ENCODE measurements at regions not wholly inside any gene's neighbourhood (a gene's known extent, or its start where the extent isn't known, plus 50 kb on each side); places are given as distances from the start of the nearest gene placed in this dataset.
"Not testable (repeated sequence)": the region's sequence is repeated elsewhere in the genome, so short reads cannot be mapped to it uniquely, and the experiment has no call there.

- H3K4me1 ChIP-seq (ENCODE audit: insufficient read depth, low read length, poor library complexity, severe bottlenecking); H3K27ac ChIP-seq (ENCODE audit: low read depth, low read length, poor library complexity, severe bottlenecking); H3K9me3 ChIP-seq (ENCODE audit: low read length); H3K79me2 ChIP-seq (ENCODE audit: insufficient read depth, low read depth, low read length); CTCF ChIA-PET (ENCODE audit: unreplicated experiment); DNase-seq (ENCODE audit: low spot score); H3K9me2 ChIP-seq (ENCODE audit: insufficient read depth, low read length); H2AFZ ChIP-seq (ENCODE audit: low read length); H3K4me3 ChIP-seq (ENCODE audit: low read depth, low read length, poor library complexity, severe bottlenecking); POLR2A ChIA-PET; H3K4me2 ChIP-seq (ENCODE audit: low read length); H3K36me3 ChIP-seq (ENCODE audit: insufficient read depth, low read length); H4K20me1 ChIP-seq (ENCODE audit: insufficient read depth, low read length); BruUV-seq (replicated peaks); intact Hi-C loops (cut with micrococcal nuclease; ENCODE audit: unreplicated experiment): not testable (repeated sequence)
Measured at GRCh38 chr16:29287871-29288535, 118.5 kb downstream of the NPIPB11 start.

- DNase-seq (ENCODE audit: low spot score); H3K4me2 ChIP-seq (ENCODE audit: low read length); H3K9me2 ChIP-seq (ENCODE audit: insufficient read depth, low read length); H3K36me3 ChIP-seq (ENCODE audit: insufficient read depth, low read length); H3K27ac ChIP-seq (ENCODE audit: low read depth, low read length, poor library complexity, severe bottlenecking); H2AFZ ChIP-seq (ENCODE audit: low read length); H4K20me1 ChIP-seq (ENCODE audit: insufficient read depth, low read length); CTCF ChIA-PET (ENCODE audit: unreplicated experiment); H3K9me3 ChIP-seq (ENCODE audit: low read length); H3K79me2 ChIP-seq (ENCODE audit: insufficient read depth, low read depth, low read length); H3K4me3 ChIP-seq (ENCODE audit: low read depth, low read length, poor library complexity, severe bottlenecking); POLR2A ChIA-PET; H3K4me1 ChIP-seq (ENCODE audit: insufficient read depth, low read length, poor library complexity, severe bottlenecking); BruUV-seq (replicated peaks); intact Hi-C loops (cut with micrococcal nuclease; ENCODE audit: unreplicated experiment): not testable (repeated sequence)
Measured at GRCh38 chr16:29287246-29287645, 119.3 kb downstream of the NPIPB11 start.

GRCh38 chr16:29286796-29287195 lies 119.7 kb downstream of the NPIPB11 start:
- H3K4me3 ChIP-seq (ENCODE audit: low read depth, low read length, poor library complexity, severe bottlenecking); H4K20me1 ChIP-seq (ENCODE audit: insufficient read depth, low read length); H3K4me2 ChIP-seq (ENCODE audit: low read length); H3K27ac ChIP-seq (ENCODE audit: low read depth, low read length, poor library complexity, severe bottlenecking); H3K9me3 ChIP-seq (ENCODE audit: low read length); POLR2A ChIA-PET; BruUV-seq (replicated peaks); H2AFZ ChIP-seq (ENCODE audit: low read length); intact Hi-C loops (cut with micrococcal nuclease; ENCODE audit: unreplicated experiment); H3K79me2 ChIP-seq (ENCODE audit: insufficient read depth, low read depth, low read length); DNase-seq (ENCODE audit: low spot score); H3K9me2 ChIP-seq (ENCODE audit: insufficient read depth, low read length); H3K36me3 ChIP-seq (ENCODE audit: insufficient read depth, low read length); CTCF ChIA-PET (ENCODE audit: unreplicated experiment); H3K4me1 ChIP-seq (ENCODE audit: insufficient read depth, low read length, poor library complexity, severe bottlenecking): not testable (repeated sequence)

GRCh38 chr16:29286161-29286560 lies 120.3 kb downstream of the NPIPB11 start:
- H3K79me2 ChIP-seq (ENCODE audit: insufficient read depth, low read depth, low read length); H3K4me2 ChIP-seq (ENCODE audit: low read length); DNase-seq (ENCODE audit: low spot score); H3K27ac ChIP-seq (ENCODE audit: low read depth, low read length, poor library complexity, severe bottlenecking); H3K36me3 ChIP-seq (ENCODE audit: insufficient read depth, low read length); intact Hi-C loops (cut with micrococcal nuclease; ENCODE audit: unreplicated experiment); H3K9me3 ChIP-seq (ENCODE audit: low read length); POLR2A ChIA-PET; H3K9me2 ChIP-seq (ENCODE audit: insufficient read depth, low read length); H3K4me3 ChIP-seq (ENCODE audit: low read depth, low read length, poor library complexity, severe bottlenecking); H3K4me1 ChIP-seq (ENCODE audit: insufficient read depth, low read length, poor library complexity, severe bottlenecking); H4K20me1 ChIP-seq (ENCODE audit: insufficient read depth, low read length); CTCF ChIA-PET (ENCODE audit: unreplicated experiment); BruUV-seq (replicated peaks); H2AFZ ChIP-seq (ENCODE audit: low read length): not testable (repeated sequence)

DNA sequence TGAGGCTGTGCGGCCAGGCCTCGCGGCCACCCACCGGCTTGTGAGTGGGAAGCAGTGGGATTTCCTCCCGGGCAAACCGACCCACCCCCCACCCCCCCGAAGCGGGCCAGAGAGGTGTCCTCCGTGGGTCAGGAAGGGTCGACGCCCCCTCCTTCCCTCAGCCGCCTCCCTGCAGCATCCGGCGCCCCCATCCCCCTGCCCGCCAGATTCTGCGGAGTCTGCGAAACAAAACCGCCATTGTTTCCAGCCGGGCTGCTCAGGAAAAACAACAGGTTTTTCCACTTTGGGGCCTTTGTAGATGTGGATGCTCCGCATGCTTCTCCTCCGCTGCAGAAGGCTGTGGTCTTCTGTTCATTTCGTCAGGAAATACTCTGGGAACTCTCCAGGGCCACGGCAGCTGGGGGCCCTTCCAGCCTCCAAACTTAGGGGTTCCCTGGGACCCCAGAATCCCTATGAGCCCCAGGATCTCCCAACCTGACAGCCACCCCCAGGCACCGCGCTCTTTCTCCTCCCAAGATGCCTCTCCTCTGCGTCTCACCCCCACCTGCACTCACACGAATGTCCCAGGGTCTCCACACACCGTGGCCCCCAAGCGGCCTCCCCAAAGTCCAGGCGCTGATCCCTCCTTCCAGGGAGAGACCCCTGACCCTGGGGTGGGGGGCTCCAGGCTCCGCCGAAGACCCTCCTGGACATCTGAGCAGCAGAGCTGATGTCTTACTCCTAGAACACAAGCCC lies 121.2 kb downstream of the NPIPB11 start:
- H3K9me3 ChIP-seq (ENCODE audit: low read length); H4K20me1 ChIP-seq (ENCODE audit: insufficient read depth, low read length); H3K4me3 ChIP-seq (ENCODE audit: low read depth, low read length, poor library complexity, severe bottlenecking); POLR2A ChIA-PET; H3K36me3 ChIP-seq (ENCODE audit: insufficient read depth, low read length); H3K27ac ChIP-seq (ENCODE audit: low read depth, low read length, poor library complexity, severe bottlenecking); CTCF ChIA-PET (ENCODE audit: unreplicated experiment); BruUV-seq (replicated peaks); DNase-seq (ENCODE audit: low spot score); H3K4me1 ChIP-seq (ENCODE audit: insufficient read depth, low read length, poor library complexity, severe bottlenecking); intact Hi-C loops (cut with micrococcal nuclease; ENCODE audit: unreplicated experiment); H3K79me2 ChIP-seq (ENCODE audit: insufficient read depth, low read depth, low read length); H3K9me2 ChIP-seq (ENCODE audit: insufficient read depth, low read length); H3K4me2 ChIP-seq (ENCODE audit: low read length); H2AFZ ChIP-seq (ENCODE audit: low read length): not testable (repeated sequence)

DNA sequence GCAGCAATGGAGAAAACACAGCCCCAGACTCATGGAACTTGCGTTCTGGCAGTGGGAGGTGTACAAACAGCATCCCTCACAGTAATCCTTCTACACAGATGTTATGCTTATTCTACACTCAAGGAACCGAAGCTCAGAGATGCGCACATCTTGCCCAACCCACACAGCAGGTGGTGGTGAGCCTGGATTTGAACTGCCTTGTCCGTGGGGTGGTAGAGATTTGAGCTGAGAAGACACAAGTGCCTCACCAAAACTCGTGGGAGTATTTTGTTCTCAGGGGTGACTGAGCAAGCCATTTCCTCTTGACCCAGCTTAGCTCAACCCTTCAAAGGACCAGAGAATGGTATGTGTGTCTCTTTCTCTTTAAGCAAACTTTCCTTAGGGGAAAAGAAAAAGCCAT lies 121.8 kb downstream of the NPIPB11 start:
- not testable (repeated sequence) for BruUV-seq (replicated peaks); H3K4me3 ChIP-seq (ENCODE audit: low read depth, low read length, poor library complexity, severe bottlenecking)

More for the DNA sequence above, 121.8 kb downstream of the NPIPB11 start:
- H3K4me2 ChIP-seq (ENCODE audit: low read length); H3K27ac ChIP-seq (ENCODE audit: low read depth, low read length, poor library complexity, severe bottlenecking); H3K9me2 ChIP-seq (ENCODE audit: insufficient read depth, low read length); H3K79me2 ChIP-seq (ENCODE audit: insufficient read depth, low read depth, low read length); CTCF ChIA-PET (ENCODE audit: unreplicated experiment); intact Hi-C loops (cut with micrococcal nuclease; ENCODE audit: unreplicated experiment); H2AFZ ChIP-seq (ENCODE audit: low read length); POLR2A ChIA-PET; H4K20me1 ChIP-seq (ENCODE audit: insufficient read depth, low read length); DNase-seq (ENCODE audit: low spot score); H3K4me1 ChIP-seq (ENCODE audit: insufficient read depth, low read length, poor library complexity, severe bottlenecking); H3K9me3 ChIP-seq (ENCODE audit: low read length); H3K36me3 ChIP-seq (ENCODE audit: insufficient read depth, low read length): not testable (repeated sequence)
